ENCODE measurements at regions not wholly inside any gene's neighbourhood (a gene's known extent, or its start where the extent isn't known, plus 50 kb on each side); places are given as distances from the start of the nearest gene placed in this dataset.

- H4K8ac ChIP-seq (ENCODE audit: low read depth, low read length), result no peak overlapping the region
- H4K12ac ChIP-seq (ENCODE audit: low read depth, low read length), result no peak overlapping the region
- H2BK5ac ChIP-seq (ENCODE audit: low read depth, low read length, poor library complexity), result no peak overlapping the region
- no peak overlapping the region for H3K4ac ChIP-seq (ENCODE audit: low read depth, low read length)
- no peak overlapping the region for H3K9ac ChIP-seq (ENCODE audit: low read length)
- H3K27me3 ChIP-seq (ENCODE audit: insufficient read depth, low read length), result no peaks in the 10 kb centered on the region
- no peak overlapping the region for H2BK12ac ChIP-seq (ENCODE audit: low read length)
- H3K4me2 ChIP-seq (ENCODE audit: low read length), result no peak overlapping the region
- no peak overlapping the region for H2AFZ ChIP-seq (ENCODE audit: insufficient read depth, low read length, poor library complexity)
- no peaks in the 10 kb centered on the region for H3K79me1 ChIP-seq (ENCODE audit: low read length)
- WGBS (ENCODE audit: extremely low coverage, insufficient coverage, insufficient read length), result 100% methylated on average over 1 of the region's 2 CpGs
- H3K9me3 ChIP-seq (ENCODE audit: insufficient read depth, low read depth, low read length), result peaks cover 2% of the 10 kb centered on the region
- H3K79me2 ChIP-seq (ENCODE audit: control insufficient read depth, insufficient read depth, low read length, poor library complexity), result no peaks in the 10 kb centered on the region
- no peak for DNase-seq
- no peak overlapping the region for H2BK120ac ChIP-seq (ENCODE audit: insufficient read depth, low read length, poor library complexity)
- no peak overlapping the region for H3K4me3 ChIP-seq (ENCODE audit: low read depth, low read length)
- H3K27ac ChIP-seq (ENCODE audit: low read depth, low read length), result no peak overlapping the region
- no peak overlapping the region for H3K23ac ChIP-seq (ENCODE audit: low read length)
- no peaks in the 10 kb centered on the region for H3K4me1 ChIP-seq (ENCODE audit: control insufficient read depth in 1 of 2, insufficient read depth in 2 of 2, low read length in 2 of 2)
- H3K18ac ChIP-seq (ENCODE audit: low read length), result no peak overlapping the region
- H3K14ac ChIP-seq (ENCODE audit: low read length), result no peak overlapping the region
- no peak overlapping the region for H4K91ac ChIP-seq (ENCODE audit: low read depth, low read length)
- no peak overlapping the region for H2AK5ac ChIP-seq (ENCODE audit: low read length)
- H3K36me3 ChIP-seq (ENCODE audit: control insufficient read depth in 1 of 2, insufficient read depth in 2 of 2, low read length in 2 of 2), result no peaks in the 10 kb centered on the region
Measured at GRCh38 chr10:124227988-124228387, 134.6 kb upstream of the CHST15 start.

GRCh38 chr10:124227055-124227975 lies 133.9 kb upstream of the CHST15 start:
- Histone ChIP-seq H3K79me1 (ENCODE audit: low read length) (no peaks in the 10 kb centered on the region), H4K12ac (ENCODE audit: low read depth, low read length) (no peak overlapping the region), H3K9me3 (ENCODE audit: insufficient read depth, low read depth, low read length) (peaks cover 2% of the 10 kb centered on the region), H3K18ac (ENCODE audit: low read length) (no peak overlapping the region), H3K14ac (ENCODE audit: low read length) (no peak overlapping the region), H4K8ac (ENCODE audit: low read depth, low read length) (no peak overlapping the region), H3K36me3 (ENCODE audit: control insufficient read depth in 1 of 2, insufficient read depth in 2 of 2, low read length in 2 of 2) (no peaks in the 10 kb centered on the region), H3K79me2 (ENCODE audit: control insufficient read depth, insufficient read depth, low read length, poor library complexity) (no peaks in the 10 kb centered on the region), H3K27me3 (ENCODE audit: insufficient read depth, low read length) (no peaks in the 10 kb centered on the region), H3K4ac (ENCODE audit: low read depth, low read length) (no peak overlapping the region), H3K4me3 (ENCODE audit: low read depth, low read length) (no peak overlapping the region), H3K4me2 (ENCODE audit: low read length) (no peak overlapping the region), H3K4me1 (ENCODE audit: control insufficient read depth in 1 of 2, insufficient read depth in 2 of 2, low read length in 2 of 2) (no peaks in the 10 kb centered on the region), H2BK5ac (ENCODE audit: low read depth, low read length, poor library complexity) (no peak overlapping the region), H2AFZ (ENCODE audit: insufficient read depth, low read length, poor library complexity) (no peak overlapping the region), H2AK5ac (ENCODE audit: low read length) (no peak overlapping the region), H3K23ac (ENCODE audit: low read length) (no peak overlapping the region), H2BK120ac (ENCODE audit: insufficient read depth, low read length, poor library complexity) (no peak overlapping the region), H3K9ac (ENCODE audit: low read length) (no peak overlapping the region), H3K27ac (ENCODE audit: low read depth, low read length) (no peak overlapping the region), H4K91ac (ENCODE audit: low read depth, low read length) (no peak overlapping the region), H2BK12ac (ENCODE audit: low read length) (no peak overlapping the region)
- no peak for DNase-seq
- WGBS (ENCODE audit: extremely low coverage, insufficient coverage, insufficient read length), result no CpG with 5 or more reads among the region's 13 CpGs

- no peak overlapping the region for H2AFZ ChIP-seq (ENCODE audit: insufficient read depth, low read length, poor library complexity)
Measured at GRCh38 chr10:124226271-124227054, 133.1 kb upstream of the CHST15 start.

GRCh38 chr10:124225467-124226270 lies 132.3 kb upstream of the CHST15 start:
- WGBS (ENCODE audit: extremely low coverage, insufficient coverage, insufficient read length), result 100% methylated on average over 2 of the region's 15 CpGs

More at GRCh38 chr10:124226271-124227054, 133.1 kb upstream of the CHST15 start:
- Histone ChIP-seq H3K36me3 (ENCODE audit: control insufficient read depth in 1 of 2, insufficient read depth in 2 of 2, low read length in 2 of 2) (no peaks in the 10 kb centered on the region), H3K4me2 (ENCODE audit: low read length) (no peak overlapping the region), H3K79me1 (ENCODE audit: low read length) (no peaks in the 10 kb centered on the region), H4K12ac (ENCODE audit: low read depth, low read length) (no peak overlapping the region), H3K9me3 (ENCODE audit: insufficient read depth, low read depth, low read length) (peaks cover 2% of the 10 kb centered on the region), H3K27me3 (ENCODE audit: insufficient read depth, low read length) (no peaks in the 10 kb centered on the region), H2BK12ac (ENCODE audit: low read length) (no peak overlapping the region), H2BK120ac (ENCODE audit: insufficient read depth, low read length, poor library complexity) (no peak overlapping the region), H4K91ac (ENCODE audit: low read depth, low read length) (no peak overlapping the region), H2BK5ac (ENCODE audit: low read depth, low read length, poor library complexity) (no peak overlapping the region), H3K4ac (ENCODE audit: low read depth, low read length) (no peak overlapping the region), H3K4me1 (ENCODE audit: control insufficient read depth in 1 of 2, insufficient read depth in 2 of 2, low read length in 2 of 2) (peaks cover 0 to 2% of the 10 kb centered on the region in 2 experiments), H3K4me3 (ENCODE audit: low read depth, low read length) (no peak overlapping the region), H2AK5ac (ENCODE audit: low read length) (no peak overlapping the region), H3K18ac (ENCODE audit: low read length) (no peak overlapping the region), H3K14ac (ENCODE audit: low read length) (no peak overlapping the region), H3K27ac (ENCODE audit: low read depth, low read length) (no peak overlapping the region), H3K79me2 (ENCODE audit: control insufficient read depth, insufficient read depth, low read length, poor library complexity) (no peaks in the 10 kb centered on the region), H3K23ac (ENCODE audit: low read length) (no peak overlapping the region), H3K9ac (ENCODE audit: low read length) (no peak overlapping the region), H4K8ac (ENCODE audit: low read depth, low read length) (no peak overlapping the region)
- DNase-seq, result no peak
- WGBS (ENCODE audit: extremely low coverage, insufficient coverage, insufficient read length), result no CpG with 5 or more reads among the region's 18 CpGs

More at GRCh38 chr10:124225467-124226270, 132.3 kb upstream of the CHST15 start:
- peaks cover 2% of the 10 kb centered on the region for H3K9me3 ChIP-seq (ENCODE audit: insufficient read depth, low read depth, low read length)
- H3K4me2 ChIP-seq (ENCODE audit: low read length), result no peak overlapping the region
- H3K18ac ChIP-seq (ENCODE audit: low read length), result no peak overlapping the region
- H3K14ac ChIP-seq (ENCODE audit: low read length), result no peak overlapping the region
- no peak overlapping the region for H3K27ac ChIP-seq (ENCODE audit: low read depth, low read length)
- no peak overlapping the region for H2BK120ac ChIP-seq (ENCODE audit: insufficient read depth, low read length, poor library complexity)
- no peak overlapping the region for H2BK12ac ChIP-seq (ENCODE audit: low read length)
- H3K36me3 ChIP-seq (ENCODE audit: control insufficient read depth in 1 of 2, insufficient read depth in 2 of 2, low read length in 2 of 2), result no peaks in the 10 kb centered on the region
- peaks cover 0 to 6% of the 10 kb centered on the region in 2 experiments for H3K4me1 ChIP-seq (ENCODE audit: control insufficient read depth in 1 of 2, insufficient read depth in 2 of 2, low read length in 2 of 2)
- H4K91ac ChIP-seq (ENCODE audit: low read depth, low read length), result no peak overlapping the region
- no peak overlapping the region for H2AK5ac ChIP-seq (ENCODE audit: low read length)
- no peak overlapping the region for H2AFZ ChIP-seq (ENCODE audit: insufficient read depth, low read length, poor library complexity)
- H4K8ac ChIP-seq (ENCODE audit: low read depth, low read length), result no peak overlapping the region
- H4K12ac ChIP-seq (ENCODE audit: low read depth, low read length), result no peak overlapping the region
- H3K4ac ChIP-seq (ENCODE audit: low read depth, low read length), result no peak overlapping the region
- H3K23ac ChIP-seq (ENCODE audit: low read length), result no peak overlapping the region
- H3K27me3 ChIP-seq (ENCODE audit: insufficient read depth, low read length), result no peaks in the 10 kb centered on the region
- no peak overlapping the region for H2BK5ac ChIP-seq (ENCODE audit: low read depth, low read length, poor library complexity)
- no peak overlapping the region for H3K4me3 ChIP-seq (ENCODE audit: low read depth, low read length)
- no peak overlapping the region for H3K9ac ChIP-seq (ENCODE audit: low read length)
- no peaks in the 10 kb centered on the region for H3K79me1 ChIP-seq (ENCODE audit: low read length)
- no peak for DNase-seq
- H3K79me2 ChIP-seq (ENCODE audit: control insufficient read depth, insufficient read depth, low read length, poor library complexity), result no peaks in the 10 kb centered on the region
